ENCODE measurements at regions not wholly inside any gene's neighbourhood (a gene's known extent, or its start where the extent isn't known, plus 50 kb on each side); places are given as distances from the start of the nearest gene placed in this dataset.

GRCh38 chr18:51915176-51915575 is 424.8 kb upstream of the DCC start:
- no peaks in the 10 kb centered on the region for H3K9me3 ChIP-seq (replicated peaks in 1 of 2; ENCODE audit: control insufficient read depth in 2 of 2, insufficient read depth in 1 of 2, low read depth in 1 of 2, low read length in 2 of 2)
- H3K23ac ChIP-seq (ENCODE audit: low read depth, low read length, poor library complexity) = no peak overlapping the region
- H3K36me3 ChIP-seq (replicated peaks in 1 of 2; ENCODE audit: control insufficient read depth in 2 of 2, insufficient read depth in 2 of 2, low read length in 2 of 2) = no peaks in the 10 kb centered on the region
- no peak overlapping the region for H2AK5ac ChIP-seq (ENCODE audit: low read depth, low read length)
- H2AFZ ChIP-seq (ENCODE audit: low read length) = no peak overlapping the region
- H3K27me3 ChIP-seq (ENCODE audit: control insufficient read depth in 3 of 3, insufficient read depth in 3 of 3, low read depth in 1 of 3, low read length in 3 of 3) = no peaks in the 10 kb centered on the region
- no peak overlapping the region for H3K4me2 ChIP-seq (ENCODE audit: insufficient read depth, low read length, poor library complexity, severe bottlenecking)
- H2BK5ac ChIP-seq (ENCODE audit: low read length) = no peak overlapping the region
- H2BK12ac ChIP-seq (ENCODE audit: low read length) = no peak overlapping the region
- H2BK120ac ChIP-seq (ENCODE audit: low read depth, low read length) = no peak overlapping the region
- no CpG with 5 or more reads among the region's 7 CpGs for WGBS, 2 donors (ENCODE audit: extremely low coverage in 2 of 2, insufficient read length in 2 of 2, insufficient replicate concordance in 1 of 2)
- H3K4ac ChIP-seq (ENCODE audit: low read length) = no peak overlapping the region
- H3K18ac ChIP-seq (ENCODE audit: low read length) = no peak overlapping the region
- H4K8ac ChIP-seq (ENCODE audit: low read depth, low read length) = no peak overlapping the region
- no peak overlapping the region for H2BK15ac ChIP-seq (ENCODE audit: low read length)
- DNase-seq (ENCODE audit: low spot score) = no peak
- H3K4me3 ChIP-seq (ENCODE audit: low read length in 2 of 2) = no peak overlapping the region
- no peak overlapping the region for H4K91ac ChIP-seq (ENCODE audit: low read depth, low read length, poor library complexity)
- H3K27ac ChIP-seq (replicated peaks; ENCODE audit: low read length) = no peak overlapping the region
- H3K14ac ChIP-seq (ENCODE audit: low read length) = no peak overlapping the region
- no peaks in the 10 kb centered on the region for H3K79me1 ChIP-seq (ENCODE audit: low read depth, low read length)
- H3K9ac ChIP-seq (ENCODE audit: low read depth, low read length, poor library complexity) = no peak overlapping the region
- peaks cover 0 to 2% of the 10 kb centered on the region in 2 donors for H3K4me1 ChIP-seq (ENCODE audit: control insufficient read depth in 2 of 2, insufficient read depth in 1 of 2, low read depth in 1 of 2, low read length in 2 of 2)

- Histone ChIP-seq H3K4ac (ENCODE audit: low read length) (no peak overlapping the region), H3K36me3 (replicated peaks in 1 of 2; ENCODE audit: control insufficient read depth in 2 of 2, insufficient read depth in 2 of 2, low read length in 2 of 2) (no peaks in the 10 kb centered on the region), H3K23ac (ENCODE audit: low read depth, low read length, poor library complexity) (no peak overlapping the region), H3K9me3 (replicated peaks in 1 of 2; ENCODE audit: control insufficient read depth in 2 of 2, insufficient read depth in 1 of 2, low read depth in 1 of 2, low read length in 2 of 2) (peaks cover 0 to 6% of the 10 kb centered on the region in 2 donors), H2AK5ac (ENCODE audit: low read depth, low read length) (no peak overlapping the region), H3K18ac (ENCODE audit: low read length) (no peak overlapping the region), H3K4me1 (ENCODE audit: control insufficient read depth in 2 of 2, insufficient read depth in 1 of 2, low read depth in 1 of 2, low read length in 2 of 2) (no peaks in the 10 kb centered on the region), H2AFZ (ENCODE audit: low read length) (no peak overlapping the region), H4K91ac (ENCODE audit: low read depth, low read length, poor library complexity) (no peak overlapping the region), H3K9ac (ENCODE audit: low read depth, low read length, poor library complexity) (no peak overlapping the region), H2BK12ac (ENCODE audit: low read length) (no peak overlapping the region), H3K79me1 (ENCODE audit: low read depth, low read length) (no peaks in the 10 kb centered on the region), H2BK120ac (ENCODE audit: low read depth, low read length) (no peak overlapping the region), H2BK15ac (ENCODE audit: low read length) (no peak overlapping the region), H4K8ac (ENCODE audit: low read depth, low read length) (no peak overlapping the region), H3K27me3 (ENCODE audit: control insufficient read depth in 3 of 3, insufficient read depth in 3 of 3, low read depth in 1 of 3, low read length in 3 of 3) (no peaks in the 10 kb centered on the region), H3K14ac (ENCODE audit: low read length) (no peak overlapping the region), H2BK5ac (ENCODE audit: low read length) (no peak overlapping the region), H3K4me2 (ENCODE audit: insufficient read depth, low read length, poor library complexity, severe bottlenecking) (no peak overlapping the region), H3K4me3 (ENCODE audit: low read length in 2 of 2) (no peak overlapping the region), H3K27ac (replicated peaks; ENCODE audit: low read length) (no peak overlapping the region)
- no peak for DNase-seq (ENCODE audit: low spot score)
- WGBS, 2 donors (ENCODE audit: extremely low coverage in 2 of 2, insufficient read length in 2 of 2, insufficient replicate concordance in 1 of 2) = no CpG with 5 or more reads among the region's 3 CpGs
Measured at GRCh38 chr18:51921862-51922261, 418.1 kb upstream of the DCC start.

GRCh38 chr18:51933903-51934302 is 406.1 kb upstream of the DCC start:
- no peak overlapping the region for H3K4me2 ChIP-seq (ENCODE audit: insufficient read depth, low read length, poor library complexity, severe bottlenecking)
- no peaks in the 10 kb centered on the region for H3K4me1 ChIP-seq (ENCODE audit: control insufficient read depth in 2 of 2, insufficient read depth in 1 of 2, low read depth in 1 of 2, low read length in 2 of 2)
- no peak overlapping the region for H2BK15ac ChIP-seq (ENCODE audit: low read length)
- H3K9ac ChIP-seq (ENCODE audit: low read depth, low read length, poor library complexity) = no peak overlapping the region
- H4K8ac ChIP-seq (ENCODE audit: low read depth, low read length) = no peak overlapping the region
- H3K79me1 ChIP-seq (ENCODE audit: low read depth, low read length) = no peaks in the 10 kb centered on the region
- no peak overlapping the region for H4K91ac ChIP-seq (ENCODE audit: low read depth, low read length, poor library complexity)
- no peak overlapping the region for H3K4ac ChIP-seq (ENCODE audit: low read length)
- no peak overlapping the region for H3K18ac ChIP-seq (ENCODE audit: low read length)
- no peak overlapping the region for H3K23ac ChIP-seq (ENCODE audit: low read depth, low read length, poor library complexity)
- DNase-seq (ENCODE audit: low spot score) = no peak
- no peak overlapping the region for H2AK5ac ChIP-seq (ENCODE audit: low read depth, low read length)
- no peak overlapping the region for H3K27ac ChIP-seq (replicated peaks; ENCODE audit: low read length)
- H3K4me3 ChIP-seq (ENCODE audit: low read length in 2 of 2) = no peak overlapping the region
- no CpG with 5 or more reads among the region's 1 CpG for WGBS, 2 donors (ENCODE audit: extremely low coverage in 2 of 2, insufficient read length in 2 of 2, insufficient replicate concordance in 1 of 2)
- H3K14ac ChIP-seq (ENCODE audit: low read length) = no peak overlapping the region
- peaks cover 0 to 2% of the 10 kb centered on the region in 2 donors for H3K9me3 ChIP-seq (replicated peaks in 1 of 2; ENCODE audit: control insufficient read depth in 2 of 2, insufficient read depth in 1 of 2, low read depth in 1 of 2, low read length in 2 of 2)
- H2BK5ac ChIP-seq (ENCODE audit: low read length) = no peak overlapping the region
- no peaks in the 10 kb centered on the region for H3K36me3 ChIP-seq (replicated peaks in 1 of 2; ENCODE audit: control insufficient read depth in 2 of 2, insufficient read depth in 2 of 2, low read length in 2 of 2)
- no peak overlapping the region for H2BK12ac ChIP-seq (ENCODE audit: low read length)
- H2BK120ac ChIP-seq (ENCODE audit: low read depth, low read length) = no peak overlapping the region
- no peaks in the 10 kb centered on the region for H3K27me3 ChIP-seq (ENCODE audit: control insufficient read depth in 3 of 3, insufficient read depth in 3 of 3, low read depth in 1 of 3, low read length in 3 of 3)
- H2AFZ ChIP-seq (ENCODE audit: low read length) = no peak overlapping the region

GRCh38 chr18:51936115-51936514 is 403.9 kb upstream of the DCC start:
- Histone ChIP-seq H3K79me1 (ENCODE audit: low read depth, low read length) (no peaks in the 10 kb centered on the region), H3K4ac (ENCODE audit: low read length) (no peak overlapping the region), H4K91ac (ENCODE audit: low read depth, low read length, poor library complexity) (no peak overlapping the region), H3K9me3 (replicated peaks in 1 of 2; ENCODE audit: control insufficient read depth in 2 of 2, insufficient read depth in 1 of 2, low read depth in 1 of 2, low read length in 2 of 2) (no peaks in the 10 kb centered on the region), H2BK120ac (ENCODE audit: low read depth, low read length) (no peak overlapping the region), H2BK15ac (ENCODE audit: low read length) (no peak overlapping the region), H3K4me2 (ENCODE audit: insufficient read depth, low read length, poor library complexity, severe bottlenecking) (no peak overlapping the region), H2AFZ (ENCODE audit: low read length) (no peak overlapping the region), H3K27me3 (ENCODE audit: control insufficient read depth in 3 of 3, insufficient read depth in 3 of 3, low read depth in 1 of 3, low read length in 3 of 3) (no peaks in the 10 kb centered on the region), H3K36me3 (replicated peaks in 1 of 2; ENCODE audit: control insufficient read depth in 2 of 2, insufficient read depth in 2 of 2, low read length in 2 of 2) (no peaks in the 10 kb centered on the region), H3K9ac (ENCODE audit: low read depth, low read length, poor library complexity) (no peak overlapping the region), H3K4me1 (ENCODE audit: control insufficient read depth in 2 of 2, insufficient read depth in 1 of 2, low read depth in 1 of 2, low read length in 2 of 2) (no peaks in the 10 kb centered on the region), H3K14ac (ENCODE audit: low read length) (no peak overlapping the region), H3K4me3 (ENCODE audit: low read length in 2 of 2) (no peak overlapping the region), H4K8ac (ENCODE audit: low read depth, low read length) (no peak overlapping the region), H2BK12ac (ENCODE audit: low read length) (no peak overlapping the region), H3K27ac (replicated peaks; ENCODE audit: low read length) (no peak overlapping the region), H2AK5ac (ENCODE audit: low read depth, low read length) (no peak overlapping the region), H3K18ac (ENCODE audit: low read length) (no peak overlapping the region), H2BK5ac (ENCODE audit: low read length) (no peak overlapping the region), H3K23ac (ENCODE audit: low read depth, low read length, poor library complexity) (no peak overlapping the region)
- DNase-seq (ENCODE audit: low spot score) = no peak
- no CpG with 5 or more reads among the region's 2 CpGs for WGBS, 2 donors (ENCODE audit: extremely low coverage in 2 of 2, insufficient read length in 2 of 2, insufficient replicate concordance in 1 of 2)
